ENCODE measurements at regions not wholly inside any gene's neighbourhood (a gene's known extent, or its start where the extent isn't known, plus 50 kb on each side); places are given as distances from the start of the nearest gene placed in this dataset.
A peak's percentile ranks its signal among the peaks of the same experiment; 100 is the strongest.

DNA sequence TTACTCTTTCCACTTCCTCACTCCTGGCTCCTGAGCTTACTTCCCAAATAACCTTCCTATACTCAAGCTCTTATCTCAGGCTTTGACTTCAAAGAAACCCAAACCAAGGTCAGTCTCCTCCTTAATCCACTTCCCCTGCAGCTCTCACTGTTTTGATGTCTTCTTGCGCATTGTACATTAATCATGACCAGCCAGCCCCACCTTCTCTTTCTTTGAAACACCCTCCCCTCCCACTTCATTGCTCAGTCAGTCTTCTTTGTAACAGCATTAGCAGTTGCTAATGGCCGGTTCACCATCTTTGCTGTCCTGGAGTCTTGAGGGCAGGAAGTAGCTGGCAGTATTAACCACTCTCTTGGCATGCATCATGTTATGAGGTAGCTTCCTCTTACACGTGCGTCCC, 57.9 kb upstream of the CHCHD3 start:
- Histone ChIP-seq H3K36me3 (ENCODE audit: control insufficient read depth in 2 of 2, insufficient read depth in 2 of 2, low read length in 1 of 2) (no peaks in the 10 kb centered on the region), H3K4me3 (no peak overlapping the region), H3K9me3 (replicated peaks; ENCODE audit: control insufficient read depth, insufficient read depth, low read length) (no peaks in the 10 kb centered on the region), H3K27me3 (replicated peaks in 1 of 2; ENCODE audit: control insufficient read depth in 2 of 2, insufficient read depth in 2 of 2, low read length in 1 of 2) (peaks cover 0 to 5% of the 10 kb centered on the region in 2 experiments; a peak in 1 of 4 replicates), H3K9ac (ENCODE audit: control insufficient read depth, insufficient read depth, low read length) (no peak overlapping the region), H3K4me2 (ENCODE audit: control insufficient read depth, insufficient read depth) (no peak overlapping the region), H4K20me1 (ENCODE audit: control insufficient read depth, insufficient read depth) (no peaks in the 10 kb centered on the region), H2AFZ (ENCODE audit: control insufficient read depth, low read depth, low read length) (no peak overlapping the region), H3K4me1 (ENCODE audit: control insufficient read depth, insufficient read depth, low read length) (no peaks in the 10 kb centered on the region), H3K79me2 (ENCODE audit: control insufficient read depth, insufficient read depth, low read length) (no peaks in the 10 kb centered on the region), H3K27ac (ENCODE audit: control insufficient read depth, insufficient read depth) (no peak overlapping the region)
- POLR2A ChIA-PET = no interaction called here
- CTCF ChIA-PET = no interaction called here
- FAIRE-seq (no peak), ATAC-seq (no peak), DNase-seq (ENCODE audit: low read depth, low spot score) (no peak)
- RAD21 ChIA-PET (ENCODE audit: unreplicated experiment) = no interaction called here
- 35% methylated on average over 4 of the region's 4 CpGs for WGBS (ENCODE audit: insufficient coverage, insufficient replicate concordance, low lambda C conversion rate, missing lambda C conversion rate)
- SMC1A ChIA-PET (ENCODE audit: uncharacterized antibody, unreplicated experiment) = interaction anchor here (0.7 to 1.1 kb wide), 3 partner anchors 14 to 289 kb away, joined by 3 to 4 read pairs (median 3); no protein-coding TSS in a partner anchor
- TF ChIP-seq MYC (IDR thresholded peaks at IDR 0.05; ENCODE audit: insufficient read depth, insufficient read length, insufficient replicate concordance, low read length, severe bottlenecking) (no peak), DPF2 (IDR thresholded peaks at IDR 0.05) (no peak)
- TF ChIP-seq, protein P1, sequence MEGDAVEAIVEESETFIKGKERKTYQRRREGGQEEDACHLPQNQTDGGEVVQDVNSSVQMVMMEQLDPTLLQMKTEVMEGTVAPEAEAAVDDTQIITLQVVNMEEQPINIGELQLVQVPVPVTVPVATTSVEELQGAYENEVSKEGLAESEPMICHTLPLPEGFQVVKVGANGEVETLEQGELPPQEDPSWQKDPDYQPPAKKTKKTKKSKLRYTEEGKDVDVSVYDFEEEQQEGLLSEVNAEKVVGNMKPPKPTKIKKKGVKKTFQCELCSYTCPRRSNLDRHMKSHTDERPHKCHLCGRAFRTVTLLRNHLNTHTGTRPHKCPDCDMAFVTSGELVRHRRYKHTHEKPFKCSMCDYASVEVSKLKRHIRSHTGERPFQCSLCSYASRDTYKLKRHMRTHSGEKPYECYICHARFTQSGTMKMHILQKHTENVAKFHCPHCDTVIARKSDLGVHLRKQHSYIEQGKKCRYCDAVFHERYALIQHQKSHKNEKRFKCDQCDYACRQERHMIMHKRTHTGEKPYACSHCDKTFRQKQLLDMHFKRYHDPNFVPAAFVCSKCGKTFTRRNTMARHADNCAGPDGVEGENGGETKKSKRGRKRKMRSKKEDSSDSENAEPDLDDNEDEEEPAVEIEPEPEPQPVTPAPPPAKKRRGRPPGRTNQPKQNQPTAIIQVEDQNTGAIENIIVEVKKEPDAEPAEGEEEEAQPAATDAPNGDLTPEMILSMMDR (IDR thresholded peaks at IDR 0.05 in 2 of 3, conservative IDR thresholded peaks at IDR 0.05 in 1 of 3; ENCODE audit: control insufficient read depth in 2 of 3, extremely low read depth in 1 of 3, insufficient read depth in 1 of 3, low read depth in 3 of 3, low read length in 3 of 3) = 0 out of 6 replicates have a peak, but pooled peaks of 1 of the 3 experiments have one; percentile 1
- in situ Hi-C loops (cut with MboI) (no loop called here), intact Hi-C loops (cut with micrococcal nuclease; ENCODE audit: unreplicated experiment) (no loop called here)
- BruUV-seq (replicated peaks) = no TSS peak

DNA sequence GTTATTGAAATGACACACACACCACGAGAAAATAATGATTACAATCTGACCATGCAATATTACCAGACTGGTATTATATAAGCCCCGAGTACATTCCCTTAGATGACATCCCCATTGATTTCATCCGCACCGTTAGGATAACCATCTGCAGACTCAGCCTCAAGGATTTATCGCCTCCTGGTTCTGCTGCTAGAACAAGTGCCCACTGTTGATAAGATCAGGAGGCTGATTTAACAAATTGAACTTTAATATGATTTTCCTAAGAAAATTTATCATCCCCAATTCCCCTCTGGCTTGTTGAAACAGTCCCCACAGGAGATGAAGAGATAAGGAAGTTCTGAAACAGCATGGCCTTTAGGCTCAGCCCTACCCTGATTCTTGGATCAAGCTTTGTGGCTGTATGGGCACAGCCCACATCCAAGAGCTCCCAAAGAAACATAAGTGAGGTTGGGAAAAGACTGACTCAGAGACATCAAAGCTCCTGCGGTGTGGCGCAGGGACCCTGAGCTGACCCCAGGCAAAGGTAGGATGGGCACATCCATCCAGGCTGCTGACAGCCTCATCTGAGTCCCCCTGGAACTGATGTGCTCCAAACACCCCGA, 59.2 kb upstream of the CHCHD3 start:
- H3K79me2 ChIP-seq (ENCODE audit: control insufficient read depth, insufficient read depth, low read length) = no peaks in the 10 kb centered on the region
- H3K4me2 ChIP-seq (ENCODE audit: control insufficient read depth, insufficient read depth) = no peak overlapping the region
- CTCF ChIA-PET = no interaction called here
- no peaks in the 10 kb centered on the region for H3K36me3 ChIP-seq (ENCODE audit: control insufficient read depth in 2 of 2, insufficient read depth in 2 of 2, low read length in 1 of 2)
- POLR2A ChIA-PET = no interaction called here
- 63% methylated on average over 8 of the region's 8 CpGs for WGBS (ENCODE audit: insufficient coverage, insufficient replicate concordance, low lambda C conversion rate, missing lambda C conversion rate)
- no peak overlapping the region for H3K9ac ChIP-seq (ENCODE audit: control insufficient read depth, insufficient read depth, low read length)
- H3K27me3 ChIP-seq (replicated peaks in 1 of 2; ENCODE audit: control insufficient read depth in 2 of 2, insufficient read depth in 2 of 2, low read length in 1 of 2) = peaks cover 0 to 2% of the 10 kb centered on the region in 2 experiments; a peak in 2 of 4 replicates
- no TSS peak for BruUV-seq (replicated peaks)
- no peak overlapping the region for H2AFZ ChIP-seq (ENCODE audit: control insufficient read depth, low read depth, low read length)
- H3K9me3 ChIP-seq (replicated peaks; ENCODE audit: control insufficient read depth, insufficient read depth, low read length) = no peaks in the 10 kb centered on the region
- DNase-seq (ENCODE audit: low read depth, low spot score) (no peak), ATAC-seq (no peak), FAIRE-seq (no peak)
- SMC1A ChIA-PET (ENCODE audit: uncharacterized antibody, unreplicated experiment) = no interaction called here
- intact Hi-C loops (cut with micrococcal nuclease; ENCODE audit: unreplicated experiment) = no loop called here
- in situ Hi-C loops (cut with MboI) = no loop called here
- no peaks in the 10 kb centered on the region for H4K20me1 ChIP-seq (ENCODE audit: control insufficient read depth, insufficient read depth)
- no peak overlapping the region for H3K27ac ChIP-seq (ENCODE audit: control insufficient read depth, insufficient read depth)
- RAD21 ChIA-PET (ENCODE audit: unreplicated experiment) = no interaction called here
- no peak for TF ChIP-seq STAT3 (IDR thresholded peaks at IDR 0.05; ENCODE audit: low read depth, low read length)
- TF ChIP-seq RBBP5 (conservative IDR thresholded peaks at IDR 0.05) = no peak
- TF ChIP-seq MYB (IDR thresholded peaks at IDR 0.05; ENCODE audit: borderline replicate concordance, low read depth, low read length) = no peak
- no peak for TF ChIP-seq BRCA1 (IDR thresholded peaks at IDR 0.05; ENCODE audit: low read depth, low read length)
- H3K4me1 ChIP-seq (ENCODE audit: control insufficient read depth, insufficient read depth, low read length) = no peaks in the 10 kb centered on the region
- H3K4me3 ChIP-seq = no peak overlapping the region

Measured in GM12878 (cell line).